MCF 10A (cell line): ENCODE measurements at regions not wholly inside any gene's neighbourhood (a gene's known extent, or its start where the extent isn't known, plus 50 kb on each side); places are given as distances from the start of the nearest gene placed in this dataset.
"Not testable (repeated sequence)": the region's sequence is repeated elsewhere in the genome, so short reads cannot be mapped to it uniquely, and the experiment has no call there.

Source experiments
- BruUV-seq: library from RNA; stranded (reverse); fragments of 400-500 nt; replicated peaks from 2 replicates; lab custom pipeline; 2021; lab: Mats Ljungman, UMichigan
- CTCF ChIA-PET: fragments of 300-600 bp; sonication (Branson Sonifier 250); formaldehyde crosslinking; extraction: SDS; loops from one replicate; lab custom pipeline; 2021; ENCODE audit warnings: antibody characterized with exemption, inconsistent platforms; lab: Yijun Ruan, JAX
- POLR2A ChIA-PET: fragments of 300-600, 350-650 bp; sonication (Branson Sonifier 250); formaldehyde crosslinking; extraction: SDS; loops from one replicate; lab custom pipeline; 2020; ENCODE audit warnings: antibody characterized with exemption, inconsistent platforms; lab: Yijun Ruan, JAX
- DNase-seq: peaks from one replicate; pipeline ENCODE4 v3.0.0-alpha.2; 2018; ENCODE audit not compliant: unreplicated experiment
- H3K27ac Mint-ChIP-seq: one replicate; pipeline ENCODE4 v1.8.0; 2022; ENCODE audit warnings: mild to moderate bottlenecking, low read depth, mixed read lengths; ENCODE audit not compliant: unreplicated experiment
- H3K27me3 Mint-ChIP-seq: one replicate; pipeline ENCODE4 v1.8.0; 2022; ENCODE audit warnings: mixed read lengths; ENCODE audit not compliant: insufficient read depth, unreplicated experiment
- H3K36me3 Mint-ChIP-seq: one replicate; pipeline ENCODE4 v1.8.0; 2022; ENCODE audit warnings: mild to moderate bottlenecking, moderate library complexity, mixed read lengths; ENCODE audit not compliant: insufficient read depth, unreplicated experiment
- H3K4me1 Mint-ChIP-seq: one replicate; pipeline ENCODE4 v1.8.0; 2022; ENCODE audit warnings: mixed read lengths; ENCODE audit not compliant: insufficient read depth, unreplicated experiment
- H3K4me3 Mint-ChIP-seq: one replicate; pipeline ENCODE4 v1.8.0; 2022; ENCODE audit warnings: mild to moderate bottlenecking, moderate library complexity, mixed read lengths; ENCODE audit not compliant: unreplicated experiment
- H3K9me3 Mint-ChIP-seq: one replicate; pipeline ENCODE4 v1.8.0; 2022; ENCODE audit warnings: mixed read lengths; ENCODE audit not compliant: unreplicated experiment
- CTCF ChIP-seq: fragments of 200-600 bp; IDR thresholded peaks from one replicate; pipeline ENCODE4 v1.8.0; 2022; ENCODE audit warnings: antibody characterized with exemption, mild to moderate bottlenecking; ENCODE audit not compliant: unreplicated experiment
- intact Hi-C: fragments of 100-400 bp; cut with micrococcal nuclease; formaldehyde crosslinking; loops from 2 replicates; pipeline ENCODE4 v1.14.1; 2022

GRCh38 chr4:78660559-78660958, 109.0 kb downstream of the ANXA3 start:
- ChIA-PET POLR2A (interaction anchor here (2.1 to 5.0 kb wide), 2 partner anchors 10 to 15 kb away, joined by 8 to 31 read pairs; no protein-coding TSS in a partner anchor), CTCF (interaction anchor here (0.6 to 1.0 kb wide), 2 partner anchors 22 to 204 kb away, joined by 3 read pairs; no protein-coding TSS in a partner anchor)
- Mint-ChIP-seq H3K27ac (no peak overlapping the region), H3K27me3 (no peaks in the 10 kb centered on the region), H3K4me1 (peaks cover 35% of the 10 kb centered on the region), H3K4me3 (no peak overlapping the region), H3K9me3 (no peaks in the 10 kb centered on the region), H3K36me3 (peaks cover 12% of the 10 kb centered on the region)
- no peak for TF ChIP-seq CTCF
- intact Hi-C loops = no loop called here
- BruUV-seq = no TSS peak
- DNase-seq = no peak

- intact Hi-C loops = no loop called here
- peaks cover 12% of the 10 kb centered on the region for H3K36me3 Mint-ChIP-seq
- no peak overlapping the region for H3K27ac Mint-ChIP-seq
- H3K4me3 Mint-ChIP-seq = no peak overlapping the region
- no peaks in the 10 kb centered on the region for H3K27me3 Mint-ChIP-seq
- no peak for TF ChIP-seq CTCF
- no peak for DNase-seq
- no peaks in the 10 kb centered on the region for H3K9me3 Mint-ChIP-seq
- H3K4me1 Mint-ChIP-seq = peaks cover 35% of the 10 kb centered on the region
- ChIA-PET CTCF (interaction anchor here (0.6 to 1.5 kb wide), 5 partner anchors 11 to 203 kb away, joined by 3 to 4 read pairs (median 4); no protein-coding TSS in a partner anchor), POLR2A (interaction anchor here (0.9 to 5.0 kb wide), 4 partner anchors 10 to 44 kb away, joined by 3 to 31 read pairs (median 7); no protein-coding TSS in a partner anchor)
- BruUV-seq = no TSS peak
Observed at GRCh38 chr4:78661086-78661690, 109.6 kb downstream of the ANXA3 start.

DNA sequence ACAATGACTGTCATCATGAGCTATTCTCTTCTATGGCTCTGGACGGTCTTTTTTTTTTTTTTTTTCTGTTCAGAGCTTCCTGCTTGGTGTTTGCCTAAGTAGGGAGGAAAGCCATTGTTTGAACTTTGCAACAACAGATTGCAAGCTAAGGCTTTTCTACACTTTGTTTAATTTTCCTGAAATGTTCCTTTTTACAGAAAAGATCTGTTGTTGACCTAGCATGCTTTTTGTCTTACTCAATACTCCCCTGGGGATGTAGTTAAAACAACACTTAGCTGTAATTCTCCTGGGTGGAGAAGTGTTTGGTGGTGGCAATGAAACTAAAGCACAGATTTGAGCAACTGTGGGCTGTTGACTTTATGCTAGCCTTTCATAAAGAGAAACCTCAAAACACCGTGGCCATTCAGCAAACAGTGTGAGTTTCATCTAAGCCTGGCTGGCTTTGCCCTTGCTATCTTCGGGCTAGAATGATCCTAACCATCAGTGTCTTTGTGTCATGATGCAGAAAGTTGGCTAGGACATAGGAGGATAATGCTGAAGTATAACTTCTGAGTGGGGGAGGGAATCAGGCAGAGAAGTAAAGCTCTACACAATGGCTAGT, 110.5 kb downstream of the ANXA3 start:
- H3K27ac Mint-ChIP-seq = no peak overlapping the region
- peaks cover 12% of the 10 kb centered on the region for H3K36me3 Mint-ChIP-seq
- no peak for TF ChIP-seq CTCF
- BruUV-seq = no TSS peak
- ChIA-PET POLR2A (interaction anchor here (0.9 to 5.0 kb wide), 4 partner anchors 10 to 44 kb away, joined by 3 to 31 read pairs (median 7); no protein-coding TSS in a partner anchor), CTCF (interaction anchor here (0.6 to 1.5 kb wide), 4 partner anchors 12 to 39 kb away, joined by 3 to 4 read pairs (median 4); no protein-coding TSS in a partner anchor)
- H3K27me3 Mint-ChIP-seq = no peaks in the 10 kb centered on the region
- H3K9me3 Mint-ChIP-seq = no peaks in the 10 kb centered on the region
- no peak overlapping the region for H3K4me3 Mint-ChIP-seq
- DNase-seq = peak; percentile 69
- intact Hi-C loops = no loop called here
- peaks cover 42% of the 10 kb centered on the region for H3K4me1 Mint-ChIP-seq

GRCh38 chr4:78662658-78663057, 111.1 kb downstream of the ANXA3 start:
- POLR2A ChIA-PET = interaction anchor here (1.8 to 5.0 kb wide), 3 partner anchors 9 to 17 kb away, joined by 6 to 31 read pairs (median 8); no protein-coding TSS in a partner anchor
- H3K27ac Mint-ChIP-seq = no peak overlapping the region
- TF ChIP-seq CTCF = no peak
- H3K4me3 Mint-ChIP-seq = no peak overlapping the region
- CTCF ChIA-PET = interaction anchor here (1.0 kb wide), 1 partner anchor 17 kb away, joined by 3 read pairs; no protein-coding TSS in a partner anchor
- H3K27me3 Mint-ChIP-seq = no peaks in the 10 kb centered on the region
- peaks cover 46% of the 10 kb centered on the region for H3K4me1 Mint-ChIP-seq
- H3K36me3 Mint-ChIP-seq = peaks cover 12% of the 10 kb centered on the region
- intact Hi-C loops = no loop called here
- H3K9me3 Mint-ChIP-seq = no peaks in the 10 kb centered on the region
- BruUV-seq = no TSS peak
- no peak for DNase-seq

DNA sequence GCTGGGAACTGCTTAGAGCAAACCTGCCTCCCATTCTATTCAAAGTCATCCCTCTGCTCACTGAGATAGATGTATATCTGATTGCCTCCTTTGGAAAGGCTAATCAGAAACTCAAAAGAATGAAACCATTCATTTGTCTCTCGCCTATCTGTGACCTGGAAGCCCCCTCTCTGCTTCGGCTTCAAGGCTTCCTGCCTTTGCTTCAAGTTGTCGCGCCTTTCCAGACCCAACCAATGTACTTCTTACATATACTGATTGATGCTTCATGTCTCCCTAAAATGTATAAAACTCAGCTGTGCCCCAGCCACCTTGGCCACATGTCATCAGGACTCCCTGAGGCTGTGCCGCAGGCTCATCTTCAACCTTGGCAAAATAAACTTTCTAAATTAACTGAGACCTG, 111.9 kb upstream of the BMP2K start:
- POLR2A ChIA-PET = interaction anchor here (4.6 kb wide), 1 partner anchor 13 kb away, joined by 21 read pairs; no protein-coding TSS in a partner anchor
- H3K36me3 Mint-ChIP-seq, DNase-seq, intact Hi-C loops, CTCF ChIA-PET, H3K4me3 Mint-ChIP-seq, H3K9me3 Mint-ChIP-seq, BruUV-seq, H3K27me3 Mint-ChIP-seq, H3K27ac Mint-ChIP-seq: not testable (repeated sequence)
- H3K4me1 Mint-ChIP-seq = peaks cover 32% of the 10 kb centered on the region
